ENCODE measurements at regions not wholly inside any gene's neighbourhood (a gene's known extent, or its start where the extent isn't known, plus 50 kb on each side); places are given as distances from the start of the nearest gene placed in this dataset.

DNA sequence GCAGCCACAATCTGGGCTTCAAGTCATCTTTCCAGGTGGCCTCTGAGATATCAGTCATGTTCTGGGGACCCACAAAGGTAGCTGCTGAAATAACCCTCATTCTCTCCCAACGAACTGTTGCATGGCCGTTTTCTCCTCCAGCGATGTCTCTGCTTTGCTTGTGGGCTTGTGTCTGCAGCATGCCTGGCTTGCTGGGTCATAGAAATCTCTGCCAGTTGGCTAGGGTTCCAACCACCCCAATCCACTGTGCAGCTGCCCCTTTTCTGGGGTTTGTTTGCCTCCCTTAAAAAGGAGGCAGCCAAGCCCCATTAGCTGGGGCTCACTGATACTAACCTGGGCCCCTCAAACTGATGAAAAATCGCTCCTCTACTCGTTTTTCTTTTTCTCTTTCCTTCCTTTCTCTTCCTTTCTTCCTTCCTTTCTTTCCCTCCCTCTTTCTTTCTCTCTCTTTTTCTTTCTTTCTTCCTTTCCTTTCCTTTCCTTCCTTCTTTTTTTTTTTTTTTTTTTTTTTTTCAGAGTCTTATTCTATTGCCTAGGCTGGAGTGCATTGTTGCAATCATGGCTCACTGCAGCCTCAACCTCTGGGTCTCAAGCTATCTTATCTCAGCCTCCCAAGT, 680.0 kb downstream of the EPHA4 start:
- no peak overlapping the region for H3K4me3 ChIP-seq (ENCODE audit: low read depth, low read length)
- H3K9me3 ChIP-seq (ENCODE audit: control insufficient read depth, insufficient read depth, low read length), result no peaks in the 10 kb centered on the region
- peaks cover 23% of the 10 kb centered on the region for H3K4me1 ChIP-seq (ENCODE audit: control insufficient read depth, insufficient read depth, low read length)
- H3K27me3 ChIP-seq (ENCODE audit: control insufficient read depth, insufficient read depth, low read length), result no peaks in the 10 kb centered on the region
- no peak overlapping the region for H3K27ac ChIP-seq (ENCODE audit: low read depth, low read length)
- H3K36me3 ChIP-seq (ENCODE audit: control insufficient read depth, insufficient read depth, low read length), result no peaks in the 10 kb centered on the region
- H3K9ac ChIP-seq (ENCODE audit: low read depth, low read length), result no peak overlapping the region

DNA sequence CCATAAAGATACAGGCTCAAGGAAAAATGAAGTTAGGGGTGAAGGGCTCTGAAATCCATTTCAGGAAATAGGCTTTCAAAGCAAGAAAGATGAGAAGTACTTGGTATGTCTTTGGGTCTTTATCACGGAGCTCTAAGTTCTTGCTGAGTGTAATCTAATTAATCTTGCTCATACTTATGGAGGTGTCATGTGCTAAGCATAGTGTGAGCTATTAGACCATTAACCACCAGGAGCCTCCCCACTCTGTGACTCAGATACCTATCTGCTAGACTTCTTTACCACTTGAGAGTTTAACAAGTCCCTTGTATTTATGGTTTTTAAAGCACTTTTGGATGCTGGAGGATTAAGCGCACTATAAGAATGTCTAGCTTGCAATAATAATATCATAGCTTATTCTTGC, 678.7 kb downstream of the EPHA4 start:
- Histone ChIP-seq H3K36me3 (ENCODE audit: control insufficient read depth, insufficient read depth, low read length) (no peaks in the 10 kb centered on the region), H3K4me3 (ENCODE audit: low read depth, low read length) (no peak overlapping the region), H3K27ac (ENCODE audit: low read depth, low read length) (no peak overlapping the region), H3K27me3 (ENCODE audit: control insufficient read depth, insufficient read depth, low read length) (no peaks in the 10 kb centered on the region), H3K9me3 (ENCODE audit: control insufficient read depth, insufficient read depth, low read length) (no peaks in the 10 kb centered on the region), H3K9ac (ENCODE audit: low read depth, low read length) (no peak overlapping the region), H3K4me1 (ENCODE audit: control insufficient read depth, insufficient read depth, low read length) (0 out of 2 replicates have a peak, but pooled peaks cover 11% of the 10 kb centered on the region)

GRCh38 chr2:220894069-220894468, 678.0 kb downstream of the EPHA4 start:
- H3K9ac ChIP-seq (ENCODE audit: low read depth, low read length), result no peak overlapping the region
- H3K27me3 ChIP-seq (ENCODE audit: control insufficient read depth, insufficient read depth, low read length), result no peaks in the 10 kb centered on the region
- H3K4me3 ChIP-seq (ENCODE audit: low read depth, low read length), result no peak overlapping the region
- no peaks in the 10 kb centered on the region for H3K36me3 ChIP-seq (ENCODE audit: control insufficient read depth, insufficient read depth, low read length)
- no peak overlapping the region for H3K27ac ChIP-seq (ENCODE audit: low read depth, low read length)
- 0 out of 2 replicates have a peak, but pooled peaks cover 9% of the 10 kb centered on the region for H3K4me1 ChIP-seq (ENCODE audit: control insufficient read depth, insufficient read depth, low read length)
- no peaks in the 10 kb centered on the region for H3K9me3 ChIP-seq (ENCODE audit: control insufficient read depth, insufficient read depth, low read length)

DNA sequence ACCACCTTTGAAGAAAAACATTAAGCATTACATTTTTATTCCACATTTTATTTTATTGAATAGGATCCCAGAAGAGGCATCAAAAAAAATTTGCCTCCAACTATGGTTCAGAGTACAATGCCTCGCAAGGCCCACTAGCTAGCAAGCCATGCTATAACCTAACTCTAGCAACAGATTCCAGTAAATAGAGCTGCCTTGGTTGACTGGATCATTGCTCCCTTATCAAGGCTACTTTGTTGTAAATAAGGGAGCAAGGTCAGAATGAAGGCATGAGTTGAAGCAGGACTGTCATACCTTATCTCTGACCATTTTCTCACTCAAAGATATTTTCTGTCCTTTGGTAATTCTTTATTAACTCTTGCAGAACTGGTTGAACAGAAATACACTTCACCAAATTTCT, 672.6 kb downstream of the EPHA4 start:
- Histone ChIP-seq H3K36me3 (ENCODE audit: control insufficient read depth, insufficient read depth, low read length) (no peaks in the 10 kb centered on the region), H3K9ac (ENCODE audit: low read depth, low read length) (no peak overlapping the region), H3K9me3 (ENCODE audit: control insufficient read depth, insufficient read depth, low read length) (no peaks in the 10 kb centered on the region), H3K4me3 (ENCODE audit: low read depth, low read length) (no peak overlapping the region), H3K27ac (ENCODE audit: low read depth, low read length) (no peak overlapping the region), H3K27me3 (ENCODE audit: control insufficient read depth, insufficient read depth, low read length) (no peaks in the 10 kb centered on the region), H3K4me1 (ENCODE audit: control insufficient read depth, insufficient read depth, low read length) (peaks cover 9% of the 10 kb centered on the region)

GRCh38 chr2:220904015-220904414, 668.1 kb downstream of the EPHA4 start:
- Histone ChIP-seq H3K27me3 (ENCODE audit: control insufficient read depth, insufficient read depth, low read length) (no peaks in the 10 kb centered on the region), H3K4me3 (ENCODE audit: low read depth, low read length) (no peak overlapping the region), H3K9me3 (ENCODE audit: control insufficient read depth, insufficient read depth, low read length) (no peaks in the 10 kb centered on the region), H3K27ac (ENCODE audit: low read depth, low read length) (no peak overlapping the region), H3K36me3 (ENCODE audit: control insufficient read depth, insufficient read depth, low read length) (no peaks in the 10 kb centered on the region), H3K9ac (ENCODE audit: low read depth, low read length) (no peak overlapping the region), H3K4me1 (ENCODE audit: control insufficient read depth, insufficient read depth, low read length) (peaks cover 9% of the 10 kb centered on the region)

DNA sequence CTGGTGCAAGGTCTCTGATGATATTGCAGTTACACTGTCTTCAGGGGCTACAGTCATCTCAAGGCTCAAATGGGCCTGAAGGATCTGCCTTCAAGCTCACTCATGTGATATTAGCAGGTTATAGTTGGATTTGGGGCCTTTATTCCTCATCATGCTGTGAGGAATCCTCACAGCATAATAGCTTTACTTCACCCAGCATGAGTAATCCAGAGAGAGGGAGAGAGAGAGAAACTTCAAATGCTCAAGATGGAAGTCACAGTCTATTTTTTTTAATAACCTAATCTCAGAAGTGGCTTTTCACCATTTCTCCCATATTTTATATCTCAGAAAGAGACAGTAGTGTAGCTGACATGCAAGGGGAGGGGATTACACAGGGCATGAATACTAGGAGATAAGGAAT, 658.7 kb downstream of the EPHA4 start:
- H3K4me3 ChIP-seq (ENCODE audit: low read depth, low read length), result no peak overlapping the region
- no peak overlapping the region for H3K27ac ChIP-seq (ENCODE audit: low read depth, low read length)
- H3K9me3 ChIP-seq (ENCODE audit: control insufficient read depth, insufficient read depth, low read length), result no peaks in the 10 kb centered on the region
- no peaks in the 10 kb centered on the region for H3K27me3 ChIP-seq (ENCODE audit: control insufficient read depth, insufficient read depth, low read length)
- H3K9ac ChIP-seq (ENCODE audit: low read depth, low read length), result no peak overlapping the region
- no peaks in the 10 kb centered on the region for H3K36me3 ChIP-seq (ENCODE audit: control insufficient read depth, insufficient read depth, low read length)
- no peaks in the 10 kb centered on the region for H3K4me1 ChIP-seq (ENCODE audit: control insufficient read depth, insufficient read depth, low read length)

DNA sequence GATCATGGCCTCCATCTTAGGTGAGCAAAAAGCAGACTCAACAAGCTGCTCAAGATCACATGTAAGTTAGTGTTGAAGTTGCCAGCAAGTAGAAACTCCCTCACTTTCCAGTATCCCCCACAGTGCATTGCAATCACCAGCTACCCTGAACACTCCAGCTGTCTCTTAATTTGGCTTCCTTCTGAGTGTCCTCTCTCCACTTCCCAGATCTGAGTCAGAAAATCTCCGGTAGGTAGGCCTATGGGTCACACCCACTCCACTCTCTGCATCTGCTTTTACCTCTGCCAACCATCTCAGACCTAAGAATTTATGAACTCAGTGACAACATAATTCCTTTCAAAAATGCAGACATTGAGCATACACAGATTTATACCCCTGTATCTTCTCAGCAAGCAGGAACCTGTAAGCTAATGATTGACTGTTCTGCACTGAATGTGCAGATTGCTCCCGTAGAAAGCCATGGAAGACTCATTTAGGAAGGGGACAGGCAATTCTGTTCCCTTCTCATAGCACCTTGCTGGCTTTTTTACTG, 656.9 kb downstream of the EPHA4 start:
- H3K4me3 ChIP-seq (ENCODE audit: low read depth, low read length), result no peak overlapping the region
- no peaks in the 10 kb centered on the region for H3K4me1 ChIP-seq (ENCODE audit: control insufficient read depth, insufficient read depth, low read length)
- H3K9me3 ChIP-seq (ENCODE audit: control insufficient read depth, insufficient read depth, low read length), result no peaks in the 10 kb centered on the region
- H3K36me3 ChIP-seq (ENCODE audit: control insufficient read depth, insufficient read depth, low read length), result no peaks in the 10 kb centered on the region
- no peak overlapping the region for H3K27ac ChIP-seq (ENCODE audit: low read depth, low read length)
- H3K9ac ChIP-seq (ENCODE audit: low read depth, low read length), result no peak overlapping the region
- H3K27me3 ChIP-seq (ENCODE audit: control insufficient read depth, insufficient read depth, low read length), result no peaks in the 10 kb centered on the region

GRCh38 chr2:220916931-220917330, 655.2 kb downstream of the EPHA4 start:
- H3K27ac ChIP-seq (ENCODE audit: low read depth, low read length), result no peak overlapping the region
- H3K36me3 ChIP-seq (ENCODE audit: control insufficient read depth, insufficient read depth, low read length), result no peaks in the 10 kb centered on the region
- no peaks in the 10 kb centered on the region for H3K9me3 ChIP-seq (ENCODE audit: control insufficient read depth, insufficient read depth, low read length)
- no peaks in the 10 kb centered on the region for H3K4me1 ChIP-seq (ENCODE audit: control insufficient read depth, insufficient read depth, low read length)
- H3K4me3 ChIP-seq (ENCODE audit: low read depth, low read length), result no peak overlapping the region
- no peaks in the 10 kb centered on the region for H3K27me3 ChIP-seq (ENCODE audit: control insufficient read depth, insufficient read depth, low read length)
- no peak overlapping the region for H3K9ac ChIP-seq (ENCODE audit: low read depth, low read length)

DNA sequence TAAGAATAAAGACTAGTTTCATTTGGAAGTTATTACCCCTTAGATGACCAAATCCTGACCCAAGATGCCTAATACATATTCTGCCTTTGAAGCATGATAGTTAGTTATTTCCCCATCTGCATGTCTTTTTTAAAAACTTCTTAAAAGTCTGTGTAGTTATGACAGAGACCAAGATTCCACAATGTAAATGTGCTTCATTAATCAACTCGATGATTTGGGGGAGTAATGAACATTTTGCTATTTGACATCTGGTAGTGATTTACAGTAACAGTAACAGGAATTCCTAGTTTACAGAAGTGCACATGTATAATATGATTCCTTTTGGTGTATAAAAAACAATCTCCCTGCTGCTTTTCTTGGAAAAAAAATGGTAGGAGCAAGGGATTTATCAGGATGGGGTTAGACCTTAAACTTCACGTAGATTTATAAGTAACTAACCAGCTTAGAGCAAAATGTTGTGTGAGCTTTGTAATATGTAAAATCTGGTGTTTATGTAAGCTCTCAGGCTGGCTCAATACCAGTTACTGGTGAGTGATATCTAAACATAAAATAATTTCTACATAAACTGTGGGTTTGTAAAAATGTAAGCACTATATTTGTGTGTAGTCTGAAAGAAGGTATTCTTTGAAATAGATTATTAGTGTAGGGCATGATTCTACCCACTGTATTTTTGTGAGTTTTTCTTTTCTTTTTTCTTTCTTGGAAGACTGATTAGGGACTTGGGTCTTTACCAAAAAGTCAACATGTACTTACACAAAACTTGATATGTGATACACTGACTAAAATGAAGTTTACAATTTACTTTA, 641.6 kb downstream of the EPHA4 start:
- Histone ChIP-seq H3K9me3 (ENCODE audit: control insufficient read depth, insufficient read depth, low read length) (peaks cover 19% of the 10 kb centered on the region), H3K4me3 (ENCODE audit: low read depth, low read length) (no peak overlapping the region), H3K27me3 (ENCODE audit: control insufficient read depth, insufficient read depth, low read length) (no peaks in the 10 kb centered on the region)

GRCh38 chr2:220931491-220931890, 640.6 kb downstream of the EPHA4 start:
- H3K9me3 ChIP-seq (ENCODE audit: control insufficient read depth, insufficient read depth, low read length), result peaks cover 9% of the 10 kb centered on the region
- H3K4me1 ChIP-seq (ENCODE audit: control insufficient read depth, insufficient read depth, low read length), result 0 out of 2 replicates have a peak, but pooled peaks cover under 1% of the 10 kb centered on the region
- no peak overlapping the region for H3K27ac ChIP-seq (ENCODE audit: low read depth, low read length)
- H3K27me3 ChIP-seq (ENCODE audit: control insufficient read depth, insufficient read depth, low read length), result no peaks in the 10 kb centered on the region
- H3K36me3 ChIP-seq (ENCODE audit: control insufficient read depth, insufficient read depth, low read length), result no peaks in the 10 kb centered on the region
- no peak overlapping the region for H3K4me3 ChIP-seq (ENCODE audit: low read depth, low read length)
- no peak overlapping the region for H3K9ac ChIP-seq (ENCODE audit: low read depth, low read length)

More for the DNA sequence above, 641.6 kb downstream of the EPHA4 start:
- H3K27ac ChIP-seq (ENCODE audit: low read depth, low read length), result no peak overlapping the region
- no peaks in the 10 kb centered on the region for H3K36me3 ChIP-seq (ENCODE audit: control insufficient read depth, insufficient read depth, low read length)
- H3K4me1 ChIP-seq (ENCODE audit: control insufficient read depth, insufficient read depth, low read length), result no peaks in the 10 kb centered on the region
- H3K9ac ChIP-seq (ENCODE audit: low read depth, low read length), result no peak overlapping the region

- Histone ChIP-seq H3K27ac (ENCODE audit: low read depth, low read length) (no peak overlapping the region), H3K4me3 (ENCODE audit: low read depth, low read length) (no peak overlapping the region), H3K36me3 (ENCODE audit: control insufficient read depth, insufficient read depth, low read length) (no peaks in the 10 kb centered on the region), H3K9me3 (ENCODE audit: control insufficient read depth, insufficient read depth, low read length) (peaks cover 8% of the 10 kb centered on the region; the same call in 1 of the 2 replicates), H3K4me1 (ENCODE audit: control insufficient read depth, insufficient read depth, low read length) (peaks cover 6% of the 10 kb centered on the region; the same call in 1 of the 2 replicates), H3K27me3 (ENCODE audit: control insufficient read depth, insufficient read depth, low read length) (no peaks in the 10 kb centered on the region), H3K9ac (ENCODE audit: low read depth, low read length) (no peak overlapping the region)
Observed at GRCh38 chr2:220932041-220932440, 640.1 kb downstream of the EPHA4 start.

Measured in HUES48 (cell line).